ENCODE measurements at regions not wholly inside any gene's neighbourhood (a gene's known extent, or its start where the extent isn't known, plus 50 kb on each side); places are given as distances from the start of the nearest gene placed in this dataset.

GRCh38 chr12:25775968-25776367 is 182.5 kb upstream of the RASSF8 start:
- Histone ChIP-seq H3K9me3 (ENCODE audit: control insufficient read depth in 4 of 4, low read length in 3 of 4) (no peaks in the 10 kb centered on the region), H3K27me3 (ENCODE audit: control insufficient read depth in 4 of 4, insufficient read depth in 4 of 4, low read length in 3 of 4) (no peaks in the 10 kb centered on the region), H3K4me3 (ENCODE audit: low read depth in 1 of 3, low read length in 3 of 3) (no peak overlapping the region), H3K9ac (ENCODE audit: low read depth in 1 of 2, low read length in 2 of 2) (no peak overlapping the region), H3K4me1 (ENCODE audit: control insufficient read depth in 4 of 4, insufficient read depth in 4 of 4, low read length in 3 of 4) (no peaks in the 10 kb centered on the region), H3K36me3 (ENCODE audit: control insufficient read depth in 4 of 4, insufficient read depth in 3 of 4, low read depth in 1 of 4, low read length in 3 of 4) (no peaks in the 10 kb centered on the region), H3K27ac (ENCODE audit: low read depth in 1 of 2, low read length in 2 of 2) (no peak overlapping the region)
- TF ChIP-seq YY1 (IDR thresholded peaks at IDR 0.05), result no peak
- no peak for TF ChIP-seq SP1 (IDR thresholded peaks at IDR 0.05)
- TF ChIP-seq RXRA (IDR thresholded peaks at IDR 0.05), result no peak
- no peak for TF ChIP-seq NR2F2 (IDR thresholded peaks at IDR 0.05)
- TF ChIP-seq EGR1 (IDR thresholded peaks at IDR 0.05; ENCODE audit: low read depth in 2 of 2), result no peak
- no peak for TF ChIP-seq CTCF (IDR thresholded peaks at IDR 0.05; ENCODE audit: low read depth, low read length, missing input control)
- TF ChIP-seq HNF4G (IDR thresholded peaks at IDR 0.05), result no peak
- TF ChIP-seq FOXA1 (IDR thresholded peaks at IDR 0.05), result no peak
- no peak for TF ChIP-seq ATF3 (IDR thresholded peaks at IDR 0.05)
- TF ChIP-seq FOXA2 (IDR thresholded peaks at IDR 0.05), result no peak
- TF ChIP-seq TAF1 (conservative IDR thresholded peaks at IDR 0.05), result no peak
- no peak for TF ChIP-seq REST (IDR thresholded peaks at IDR 0.05)
- TF ChIP-seq JUND (IDR thresholded peaks at IDR 0.05), result no peak
- TF ChIP-seq ZBTB33 (IDR thresholded peaks at IDR 0.05), result no peak
- no peak for TF ChIP-seq MAX (IDR thresholded peaks at IDR 0.05)
- no peak for TF ChIP-seq RAD21 (IDR thresholded peaks at IDR 0.05)
- TF ChIP-seq GABPA (IDR thresholded peaks at IDR 0.05 in 1 of 2, conservative IDR thresholded peaks at IDR 0.05 in 1 of 2), result no peak
- no peak for TF ChIP-seq HNF4A (conservative IDR thresholded peaks at IDR 0.05)
- 61% methylated on average over 4 of the region's 4 CpGs for whole genome bisulfite sequencing
- DNase-seq (ENCODE audit: low spot score), result no peak

Data from liver (tissue), 8 donors.